Nephron progenitor cell (in vitro differentiated cells): ENCODE measurements at regions not wholly inside any gene's neighbourhood (a gene's known extent, or its start where the extent isn't known, plus 50 kb on each side); places are given as distances from the start of the nearest gene placed in this dataset.
"Not testable (repeated sequence)": the region's sequence is repeated elsewhere in the genome, so short reads cannot be mapped to it uniquely, and the experiment has no call there.

Experiments used
- DNase-seq: peaks from one replicate; pipeline ENCODE4 v3.0.0; 2021
- H3K27ac Mint-ChIP-seq: 2 replicates; pipeline ENCODE4 v1.8.0; 2021; ENCODE audit warnings: mild to moderate bottlenecking, moderate library complexity, mixed read lengths
- H3K27me3 Mint-ChIP-seq: 2 replicates; pipeline ENCODE4 v1.8.0; 2021; ENCODE audit warnings: mild to moderate bottlenecking, low read depth, mixed read lengths; ENCODE audit not compliant: poor library complexity
- H3K36me3 Mint-ChIP-seq: 2 replicates; pipeline ENCODE4 v1.8.0; 2021; ENCODE audit warnings: low read depth, mixed read lengths
- H3K4me1 Mint-ChIP-seq: 2 replicates; pipeline ENCODE4 v1.8.0; 2021; ENCODE audit warnings: mixed read lengths
- H3K4me3 Mint-ChIP-seq: 2 replicates; pipeline ENCODE4 v1.8.0; 2021; ENCODE audit warnings: mild to moderate bottlenecking, moderate library complexity, mixed read lengths
- H3K9me3 Mint-ChIP-seq: 2 replicates; pipeline ENCODE4 v1.8.0; 2021; ENCODE audit warnings: mild to moderate bottlenecking, moderate library complexity, mixed read lengths
- CTCF ChIP-seq: fragments of 200-600 bp; sonication (generic); IDR thresholded peaks from 2 replicates; pipeline ENCODE4 v1.5.0; 2021; ENCODE audit warnings: antibody characterized with exemption

GRCh38 chr7:53214463-53214862 is 179.0 kb downstream of the POM121L12 start:
- peaks cover 54% of the 10 kb centered on the region for H3K9me3 Mint-ChIP-seq
- no peak for DNase-seq
- H3K27ac Mint-ChIP-seq, result no peak overlapping the region
- no peak for TF ChIP-seq CTCF
- peaks cover 6% of the 10 kb centered on the region for H3K4me1 Mint-ChIP-seq
- H3K36me3 Mint-ChIP-seq, result peaks cover 15% of the 10 kb centered on the region
- H3K4me3 Mint-ChIP-seq, result no peak overlapping the region
- peaks cover 16% of the 10 kb centered on the region for H3K27me3 Mint-ChIP-seq

GRCh38 chr7:53218730-53219504 is 183.5 kb downstream of the POM121L12 start:
- Mint-ChIP-seq H3K4me3 (peak overlapping the region; percentile 91), H3K9me3 (peaks cover 34% of the 10 kb centered on the region), H3K36me3 (peaks cover 11% of the 10 kb centered on the region), H3K27ac (no peak overlapping the region), H3K27me3 (peaks cover 29% of the 10 kb centered on the region), H3K4me1 (peaks cover 6% of the 10 kb centered on the region)
- peak; percentile 71 for DNase-seq
- TF ChIP-seq CTCF, result no peak

DNA sequence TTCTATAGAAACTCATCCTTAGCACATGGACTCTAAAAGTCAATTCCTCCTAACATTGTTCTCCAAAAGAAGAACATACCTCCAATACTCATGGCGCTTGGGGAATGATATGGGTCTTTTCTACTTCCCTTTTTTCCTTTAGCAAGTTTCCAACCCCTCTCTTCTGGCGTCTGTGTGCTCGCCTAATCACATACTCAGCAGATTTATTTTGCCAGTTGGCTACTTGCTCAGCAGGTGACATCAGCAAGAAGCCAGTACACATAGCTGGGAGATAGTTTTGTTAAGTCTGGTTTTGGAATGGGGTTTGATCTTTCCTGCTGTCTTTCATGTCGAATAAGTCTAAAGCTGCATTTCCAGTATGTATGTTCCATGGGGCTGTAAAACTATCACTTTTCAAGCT is 193.8 kb downstream of the POM121L12 start:
- DNase-seq, result no peak
- Mint-ChIP-seq H3K36me3 (no peaks in the 10 kb centered on the region), H3K27ac (no peak overlapping the region), H3K4me1 (no peaks in the 10 kb centered on the region), H3K9me3 (no peaks in the 10 kb centered on the region), H3K27me3 (no peaks in the 10 kb centered on the region), H3K4me3 (no peak overlapping the region)
- no peak for TF ChIP-seq CTCF

- Mint-ChIP-seq H3K27ac (no peak overlapping the region), H3K4me3 (no peak overlapping the region), H3K36me3 (no peaks in the 10 kb centered on the region), H3K4me1 (peaks cover 6% of the 10 kb centered on the region), H3K9me3 (no peaks in the 10 kb centered on the region), H3K27me3 (no peaks in the 10 kb centered on the region)
- TF ChIP-seq CTCF, result no peak
- no peak for DNase-seq
Measured at GRCh38 chr7:53237344-53237913, 202.0 kb downstream of the POM121L12 start.

DNA sequence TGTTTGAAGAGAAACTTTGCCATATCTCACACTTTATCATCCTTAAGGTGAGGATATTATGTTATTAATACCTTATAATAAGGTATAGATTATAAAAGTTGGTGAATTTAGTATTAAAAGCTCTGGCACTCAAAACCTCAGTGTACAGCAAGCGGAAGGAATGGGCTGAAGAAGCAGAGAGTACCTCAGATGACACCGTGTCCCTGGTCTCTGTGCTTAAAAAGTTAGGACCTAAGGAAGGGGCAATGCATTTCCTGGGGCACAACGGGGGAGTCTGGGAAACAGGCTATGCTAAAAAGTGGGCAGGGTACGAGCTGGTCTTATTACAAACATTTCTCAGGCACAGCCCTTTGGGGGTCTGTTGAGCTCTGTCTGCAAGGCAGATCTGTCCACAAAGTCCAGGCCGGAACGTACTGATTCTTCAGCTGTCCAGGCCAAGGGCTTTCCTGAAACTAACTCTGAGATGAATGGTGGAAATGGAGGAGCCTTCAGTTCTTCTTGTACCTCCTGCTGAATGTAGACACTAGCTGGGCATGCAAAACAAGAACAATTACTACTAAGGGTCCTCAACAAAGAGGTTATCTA is 202.7 kb downstream of the POM121L12 start:
- Mint-ChIP-seq H3K27ac (no peak overlapping the region), H3K4me1 (peaks cover 6% of the 10 kb centered on the region), H3K36me3 (no peaks in the 10 kb centered on the region), H3K4me3 (no peak overlapping the region), H3K9me3 (peaks cover 2% of the 10 kb centered on the region), H3K27me3 (no peaks in the 10 kb centered on the region)
- no peak for DNase-seq
- no peak for TF ChIP-seq CTCF

DNA sequence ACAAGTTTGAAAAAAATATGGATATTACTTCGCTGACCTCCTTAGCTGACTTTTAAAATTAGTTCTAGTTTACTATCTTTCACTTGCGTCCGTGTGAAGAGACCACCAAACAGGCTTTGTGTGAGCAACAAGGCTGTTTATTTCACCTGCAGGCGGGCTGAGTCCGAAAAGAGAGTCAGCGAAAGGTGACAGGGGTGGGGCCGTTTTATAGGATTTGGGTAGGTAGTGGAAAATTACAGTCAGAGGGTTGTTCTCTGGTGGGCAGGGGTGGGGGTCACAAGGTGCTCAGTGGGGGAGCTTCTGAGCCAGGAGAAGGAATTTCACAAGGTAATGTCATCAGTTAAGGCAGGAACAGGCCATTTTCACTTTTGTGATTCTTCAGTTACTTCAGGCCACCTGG is 203.7 kb downstream of the POM121L12 start:
- not testable (repeated sequence) for H3K27me3 Mint-ChIP-seq

More for the DNA sequence above, 203.7 kb downstream of the POM121L12 start:
- not testable (repeated sequence) for H3K4me3 Mint-ChIP-seq, DNase-seq, H3K9me3 Mint-ChIP-seq, H3K27ac Mint-ChIP-seq, H3K4me1 Mint-ChIP-seq, H3K36me3 Mint-ChIP-seq
